ENCODE measurements at regions not wholly inside any gene's neighbourhood (a gene's known extent, or its start where the extent isn't known, plus 50 kb on each side); places are given as distances from the start of the nearest gene placed in this dataset.
A peak's percentile ranks its signal among the peaks of the same experiment; 100 is the strongest.
"Not testable (repeated sequence)": the region's sequence is repeated elsewhere in the genome, so short reads cannot be mapped to it uniquely, and the experiment has no call there.

DNA sequence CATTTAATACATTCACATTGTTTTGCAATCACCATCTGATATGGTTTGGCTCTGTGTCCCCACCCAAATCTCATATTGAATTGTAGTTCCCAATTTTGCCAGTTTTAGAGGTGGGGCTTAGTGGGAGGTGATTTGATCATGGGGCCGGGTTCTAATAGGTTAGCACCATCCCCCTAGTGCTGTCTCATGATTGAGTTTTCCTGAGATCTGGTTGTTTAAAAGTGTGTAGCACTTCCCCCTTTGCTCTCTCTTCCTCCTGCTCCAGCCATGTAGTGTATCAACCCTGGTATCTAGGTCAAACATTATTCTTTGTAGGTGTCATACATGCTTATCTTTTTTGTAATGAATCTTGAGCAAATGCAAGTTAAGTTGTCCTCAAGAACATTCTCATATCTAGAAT, 83.3 kb upstream of the KIT start:
- DNase-seq (ENCODE audit: low spot score), result no peak

DNA sequence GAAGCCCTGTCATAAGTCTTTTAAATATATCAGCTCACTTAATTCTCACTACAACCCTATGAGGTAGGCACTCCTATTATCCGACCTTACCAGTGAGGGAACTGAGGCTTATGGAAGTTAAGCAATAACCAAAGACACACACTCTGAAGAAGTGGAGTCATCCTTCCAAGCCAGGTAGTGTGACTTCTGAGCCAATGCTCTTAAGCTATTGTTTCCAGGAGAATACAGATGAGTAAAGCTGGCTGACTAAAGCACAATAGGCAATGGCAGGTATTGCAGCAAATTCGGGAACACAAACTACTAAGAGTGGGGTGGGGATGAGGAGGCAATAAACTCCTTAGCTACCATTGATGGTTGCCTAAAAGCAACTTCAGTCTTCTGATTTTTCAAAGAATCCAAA, 81.8 kb upstream of the KIT start:
- no peak for DNase-seq (ENCODE audit: low spot score)

DNA sequence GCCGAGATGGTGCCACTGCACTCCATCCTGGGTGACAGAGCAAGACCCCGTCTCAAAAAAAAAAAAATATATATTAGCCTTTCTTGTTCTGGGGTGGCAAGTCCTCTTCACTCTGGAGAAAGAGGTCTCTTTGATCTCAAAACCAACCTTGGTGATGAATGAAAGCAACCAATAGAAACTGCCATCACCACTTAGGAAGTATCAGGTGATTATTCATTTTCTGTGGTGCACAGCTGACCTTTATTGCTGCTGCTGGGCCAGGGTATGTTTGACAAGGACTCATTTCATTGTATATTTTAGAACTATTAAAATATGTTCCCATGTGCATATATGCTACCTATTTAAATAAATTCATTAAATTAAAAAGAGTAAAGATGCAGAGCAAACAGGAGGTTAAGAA, 76.0 kb upstream of the KIT start:
- no peak for DNase-seq (ENCODE audit: low spot score)

DNA sequence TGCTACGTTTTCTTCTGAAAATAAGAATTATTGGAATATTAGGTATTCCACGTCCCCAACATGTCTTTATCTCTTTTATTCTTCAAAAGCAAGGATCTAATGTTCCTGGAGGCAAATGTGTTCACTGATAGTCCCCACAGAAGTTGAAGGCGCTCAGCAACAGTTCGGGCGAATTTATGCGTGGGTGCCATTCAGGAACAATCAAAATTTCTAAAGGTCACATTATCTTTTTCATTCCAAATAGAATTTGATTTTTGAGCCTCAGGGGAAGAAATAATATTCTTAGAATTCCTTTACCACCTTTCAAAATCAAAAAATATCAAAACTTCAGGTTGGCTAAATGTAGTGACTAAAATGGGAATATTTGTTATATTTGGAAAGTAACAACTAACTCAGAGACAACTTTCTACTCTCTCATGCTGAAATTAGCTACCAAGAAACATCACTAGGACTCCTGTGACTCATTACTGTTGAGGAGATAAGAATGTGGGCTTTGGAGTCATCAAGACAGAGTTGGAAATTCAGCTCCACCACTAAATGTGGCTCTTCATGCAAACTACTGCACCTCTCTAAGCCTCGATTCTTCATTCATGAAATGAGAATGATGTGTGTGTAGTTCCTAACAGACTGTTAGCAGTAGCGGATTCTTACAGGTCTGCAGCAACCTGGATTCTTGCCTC, 72.3 kb upstream of the KIT start:
- DNase-seq (ENCODE audit: low spot score), result no peak

DNA sequence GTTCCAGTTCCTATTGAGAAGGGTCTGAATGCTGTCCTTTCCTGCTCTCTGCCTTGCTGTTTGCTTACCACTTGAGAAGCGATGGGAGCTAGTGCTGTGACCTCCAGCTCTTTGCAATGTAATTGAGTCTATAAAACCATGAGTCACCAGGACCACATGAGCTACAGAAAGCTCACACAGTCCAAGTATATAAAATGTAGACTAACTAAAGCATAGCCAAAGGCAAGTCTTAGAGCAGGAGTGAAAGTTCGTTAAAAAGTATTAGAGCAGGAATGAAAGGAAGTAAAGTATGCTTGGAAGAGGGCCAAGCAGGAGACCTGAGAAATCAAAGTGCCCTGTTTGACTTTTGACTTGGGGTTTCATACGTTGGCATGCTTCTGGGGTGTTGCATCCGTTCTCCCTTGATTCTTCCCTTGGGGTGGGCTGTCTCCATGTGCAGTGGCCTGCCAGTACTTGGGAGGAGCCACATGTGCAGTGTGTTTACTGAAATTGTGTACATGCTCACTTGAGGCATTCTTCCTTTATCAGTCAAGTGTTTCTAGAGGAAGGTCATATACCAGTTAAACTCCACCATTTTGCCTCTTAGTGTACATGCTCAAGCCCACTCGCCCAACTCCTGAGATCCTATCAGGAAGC, 71.3 kb upstream of the KIT start:
- peak; percentile 43 for DNase-seq (ENCODE audit: low spot score)

DNA sequence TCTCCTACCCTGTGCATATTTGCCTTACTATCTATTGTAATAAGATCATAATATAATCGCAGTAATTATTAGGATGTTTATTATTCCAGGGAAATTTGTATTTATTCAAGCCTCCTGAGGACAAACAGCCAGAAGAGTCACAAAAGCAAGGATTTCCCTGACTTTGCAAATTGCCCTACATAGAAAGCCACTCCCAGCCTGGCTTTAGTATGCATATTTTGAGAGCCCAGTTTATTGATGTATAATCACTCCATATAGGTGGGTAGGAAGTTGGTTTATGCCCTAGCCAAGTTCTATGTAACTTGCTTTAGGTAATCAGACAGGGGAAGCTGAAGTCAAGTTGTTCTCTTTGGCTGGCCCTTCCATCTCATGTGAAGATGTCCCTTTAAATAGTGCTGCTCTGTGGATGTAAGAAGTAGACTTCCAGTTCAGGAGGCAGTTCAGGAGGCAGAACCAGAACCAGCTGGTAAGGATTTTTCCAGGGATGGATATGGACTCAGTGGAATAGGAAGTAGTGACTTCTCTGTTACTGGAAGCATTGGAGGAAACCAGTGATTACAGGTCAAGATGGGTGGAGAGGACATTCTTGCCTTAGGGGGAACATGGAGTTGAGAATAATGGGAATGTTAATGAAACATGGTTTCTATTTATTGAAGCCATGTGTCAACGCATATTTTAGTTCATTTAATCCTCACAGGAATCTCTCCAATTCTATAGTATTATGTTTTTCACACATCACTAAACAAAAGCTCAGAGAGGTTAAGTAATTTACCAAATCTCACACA, 70.5 kb upstream of the KIT start:
- DNase-seq (ENCODE audit: low spot score), result no peak

DNA sequence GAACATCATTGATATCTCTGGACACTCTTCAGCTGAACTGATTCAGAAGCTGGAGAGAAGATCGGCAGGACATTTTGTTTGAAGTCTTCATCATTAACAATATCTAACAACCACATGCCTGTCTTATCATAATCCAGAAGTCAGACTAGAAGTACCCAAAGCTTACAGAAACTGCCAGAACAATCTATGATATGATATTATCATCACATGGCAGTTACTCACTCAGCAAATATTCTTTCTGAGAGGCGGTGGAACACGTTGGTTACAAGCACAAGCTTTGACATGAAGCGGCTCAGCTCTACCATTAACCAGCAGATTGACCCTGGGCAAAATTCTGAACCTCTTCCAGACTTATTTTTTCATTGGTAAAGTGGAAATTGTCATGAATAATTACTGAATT, 69.4 kb upstream of the KIT start:
- no peak for DNase-seq (ENCODE audit: low spot score)

DNA sequence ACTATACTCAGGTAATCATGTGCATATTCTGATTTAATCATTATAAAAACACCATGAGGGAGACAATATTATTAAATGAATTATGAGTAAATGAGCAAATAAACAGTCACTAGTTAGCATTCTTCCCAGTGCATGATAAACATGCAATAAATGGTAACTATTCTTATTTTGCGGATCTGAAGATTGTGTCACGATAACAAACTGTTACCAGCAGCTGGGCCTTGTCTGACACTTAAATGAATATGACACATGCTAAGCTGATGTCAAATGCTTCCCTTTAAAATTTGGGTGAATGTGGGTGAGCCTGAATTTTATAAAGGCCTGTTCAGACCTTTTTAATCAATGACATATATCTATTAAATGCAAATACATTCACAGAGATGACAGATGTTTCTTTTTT, 68.2 kb upstream of the KIT start:
- DNase-seq (ENCODE audit: low spot score), result no peak

DNA sequence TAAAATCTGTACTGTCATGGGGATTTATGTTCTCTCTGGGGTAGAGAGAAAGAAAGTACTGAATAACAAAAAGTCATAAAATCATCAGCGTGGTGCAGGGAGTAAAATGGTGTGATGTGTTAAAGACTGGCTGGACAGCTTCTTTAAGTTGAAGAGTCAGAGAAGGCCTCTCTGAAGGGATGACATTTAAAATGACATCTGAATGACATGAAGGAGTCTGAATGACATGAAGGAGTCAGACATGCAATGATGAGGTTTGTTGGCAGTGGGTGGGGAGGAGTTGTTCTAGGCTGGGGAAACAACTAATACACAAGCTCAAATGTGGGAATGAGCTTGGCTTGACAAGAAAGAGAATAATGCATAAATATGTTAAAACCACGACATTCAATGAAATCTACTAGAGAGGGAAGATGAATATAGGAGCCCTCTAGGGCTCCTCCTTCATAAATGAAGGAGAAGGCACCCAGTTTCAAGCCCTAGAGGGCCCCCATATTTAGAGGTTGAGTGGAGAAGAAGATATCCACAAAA, 63.9 kb upstream of the KIT start:
- no peak for DNase-seq (ENCODE audit: low spot score)

DNA sequence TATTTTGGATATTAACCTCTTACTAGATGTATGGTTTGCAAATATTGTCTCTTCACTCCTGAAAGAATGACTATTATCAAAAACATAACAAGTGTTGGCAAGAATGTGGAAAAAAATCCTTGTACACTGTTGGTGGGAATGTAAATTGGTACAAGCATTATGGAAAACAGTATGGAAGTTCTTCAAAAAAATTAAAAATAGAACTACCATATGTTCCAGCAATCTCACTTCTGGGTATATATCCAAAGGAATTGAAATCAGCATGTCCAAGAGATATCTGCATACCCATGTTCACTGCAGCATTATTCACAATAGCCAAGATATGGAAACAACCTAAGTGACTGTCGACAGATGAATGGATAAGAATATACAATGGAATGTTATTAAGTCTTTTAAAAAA, 61.6 kb upstream of the KIT start:
- DNase-seq (ENCODE audit: low spot score), result no peak

DNA sequence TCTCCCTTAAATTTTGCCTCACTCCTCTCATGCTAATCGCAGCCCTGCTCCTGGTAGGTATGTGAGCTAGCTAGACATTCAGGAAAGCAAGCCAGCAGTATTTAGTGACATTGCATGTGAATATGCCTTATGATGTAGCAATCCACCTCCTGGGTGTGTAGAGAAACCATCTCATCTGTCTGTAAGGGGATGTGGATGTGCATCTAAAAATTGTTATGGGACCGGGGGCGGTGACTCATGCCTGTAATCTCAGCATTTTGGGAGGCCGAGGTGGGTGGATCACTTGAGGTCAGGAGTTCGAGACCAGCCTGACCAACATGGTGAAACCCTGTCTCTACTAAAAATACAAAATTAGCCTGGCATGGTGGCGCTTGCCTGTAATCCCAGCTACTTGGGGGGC, 60.1 kb upstream of the KIT start:
- DNase-seq (ENCODE audit: low spot score), result not testable (repeated sequence)

DNA sequence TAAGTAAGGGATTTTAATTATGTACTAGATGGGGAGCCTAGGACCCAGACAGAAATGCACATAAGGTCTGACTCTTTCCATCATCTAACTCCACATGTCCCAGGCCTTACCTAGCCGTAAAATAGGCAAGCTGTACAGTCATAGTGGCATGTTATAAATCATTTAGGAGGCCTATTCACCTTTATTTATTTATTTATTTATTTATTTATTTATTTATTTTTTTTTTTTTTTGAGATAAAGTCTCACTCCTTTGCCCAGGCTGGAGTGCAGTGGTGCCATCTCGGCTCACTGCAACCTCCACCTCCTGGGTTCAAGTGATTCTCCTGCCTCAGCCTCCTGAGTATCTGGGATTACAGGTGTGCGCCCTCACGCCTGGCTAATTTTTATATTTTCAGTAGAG, 55.6 kb upstream of the KIT start:
- not testable (repeated sequence) for DNase-seq (ENCODE audit: low spot score)

DNA sequence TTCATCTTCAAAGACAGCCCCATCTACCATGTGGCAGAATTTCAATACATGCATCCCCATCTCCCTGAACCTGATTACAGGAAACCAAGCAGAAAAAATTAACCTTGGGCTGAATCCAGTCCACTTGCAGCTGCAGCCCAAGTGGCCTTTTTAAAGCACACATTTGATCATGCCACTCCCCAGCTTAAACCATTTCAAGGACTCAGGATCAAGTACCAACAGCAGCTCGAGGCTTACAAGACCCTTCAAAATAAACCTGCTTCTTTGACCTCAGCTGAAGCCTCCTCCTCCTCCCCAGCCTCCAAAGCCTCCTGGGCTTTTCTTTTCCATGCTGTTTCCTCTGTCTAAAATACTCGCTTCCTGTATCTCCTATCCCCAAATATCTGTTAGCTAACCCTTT, 50.7 kb upstream of the KIT start:
- DNase-seq (ENCODE audit: low spot score), result no peak

DNA sequence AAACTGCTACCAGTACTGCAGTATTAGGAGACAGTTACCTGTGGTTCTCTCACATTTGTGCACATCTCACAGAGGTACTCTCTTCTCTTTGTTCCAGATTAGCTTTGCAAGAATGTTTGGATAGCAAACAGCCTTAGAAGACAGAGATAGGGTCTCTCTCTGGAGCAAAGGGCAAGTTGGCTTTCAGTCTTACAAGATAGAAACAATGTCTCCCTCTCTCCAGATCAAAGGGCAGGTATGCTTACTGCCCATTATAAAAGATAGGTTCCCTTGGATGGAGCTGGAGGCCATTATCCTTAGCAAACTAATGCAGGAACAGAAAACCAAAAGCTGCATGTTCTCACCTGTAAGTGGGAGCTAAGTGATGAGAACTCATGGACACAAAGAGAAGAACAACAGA, 50.2 kb upstream of the KIT start:
- DNase-seq (ENCODE audit: low spot score), result no peak

Measured in HT-29 (cell line).